ENCODE measurements at regions not wholly inside any gene's neighbourhood (a gene's known extent, or its start where the extent isn't known, plus 50 kb on each side); places are given as distances from the start of the nearest gene placed in this dataset.

- no peak overlapping the region for H3K27ac ChIP-seq
- H3K27me3 ChIP-seq = no peaks in the 10 kb centered on the region
- H3K9me3 ChIP-seq = no peaks in the 10 kb centered on the region
- 80 to 82% methylated on average over 5 to 9 of the region's 9 CpGs for WGBS, 2 donors (ENCODE audit: low coverage in 1 of 2)
- intact Hi-C loops (cut with DNase I; ENCODE audit: low total_unique reads) (no loop called here), in situ Hi-C loops (cut with MboI; ENCODE audit: low pct_ligation_motif_present in 1 of 4, low pct_unique_long_range_greater_than_20kb in 1 of 4, low sequenced_read_pairs in 3 of 4) (no loop called here)
- DNase-seq = no peak
- H3K4me1 ChIP-seq = no peaks in the 10 kb centered on the region
- no peaks in the 10 kb centered on the region for H3K36me3 ChIP-seq
- no peak for TF ChIP-seq POLR2AphosphoS5 (IDR thresholded peaks at IDR 0.05)
- TF ChIP-seq CTCF (IDR thresholded peaks at IDR 0.05) = no peak
- TF ChIP-seq EP300 (IDR thresholded peaks at IDR 0.05; ENCODE audit: low read depth) = no peak
- no peak for TF ChIP-seq POLR2A (IDR thresholded peaks at IDR 0.05)
- H3K4me3 ChIP-seq = no peak overlapping the region
Observed at GRCh38 chr10:130607366-130607765, 471.2 kb downstream of the GLRX3 start.

DNA sequence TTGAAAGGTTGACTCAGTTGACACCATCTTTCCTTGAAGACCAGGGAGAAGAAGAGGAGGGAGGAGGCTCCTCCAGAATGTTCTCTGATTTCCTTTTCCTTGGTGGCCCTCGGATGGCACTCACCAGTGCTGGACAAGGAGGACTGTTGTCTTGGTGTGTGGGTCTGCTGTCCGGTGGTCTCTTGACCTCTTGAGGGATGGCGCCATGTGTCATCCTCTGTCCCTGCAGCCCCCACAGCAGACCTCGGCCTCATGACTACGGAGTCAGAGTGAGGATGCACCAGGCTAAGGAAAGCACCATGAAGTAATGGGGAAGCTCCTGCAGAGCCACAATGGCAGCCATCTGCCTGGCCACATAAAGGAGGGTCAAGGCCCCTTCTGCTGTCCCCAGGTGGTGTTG lies 475.0 kb downstream of the GLRX3 start:
- Histone ChIP-seq H3K9me3 (peaks cover 0 to 4% of the 10 kb centered on the region in 2 donors), H3K27me3 (no peaks in the 10 kb centered on the region), H3K4me1 (no peaks in the 10 kb centered on the region), H3K27ac (no peak overlapping the region), H3K4me3 (no peak overlapping the region), H3K36me3 (no peaks in the 10 kb centered on the region)
- TF ChIP-seq POLR2AphosphoS5 (IDR thresholded peaks at IDR 0.05) (no peak), POLR2A (IDR thresholded peaks at IDR 0.05) (no peak), EP300 (IDR thresholded peaks at IDR 0.05; ENCODE audit: low read depth) (no peak), CTCF (IDR thresholded peaks at IDR 0.05) (no peak)
- 70% methylated on average over 5 of the region's 5 CpGs; no CpG with 5 or more reads in 1 of the 2 donors for WGBS, 2 donors (ENCODE audit: low coverage in 1 of 2)
- intact Hi-C loops (cut with DNase I; ENCODE audit: low total_unique reads) = no loop called here
- in situ Hi-C loops (cut with MboI; ENCODE audit: low pct_ligation_motif_present in 1 of 4, low pct_unique_long_range_greater_than_20kb in 1 of 4, low sequenced_read_pairs in 3 of 4) = no loop called here
- DNase-seq = no peak

- TF ChIP-seq POLR2AphosphoS5 (IDR thresholded peaks at IDR 0.05) (no peak), POLR2A (IDR thresholded peaks at IDR 0.05) (no peak)
- 24 to 25% methylated on average over 3 to 4 of the region's 4 CpGs for WGBS, 2 donors (ENCODE audit: low coverage in 1 of 2)
- Histone ChIP-seq H3K4me1 (no peaks in the 10 kb centered on the region), H3K4me3 (no peak overlapping the region), H3K27ac (no peak overlapping the region), H3K36me3 (no peaks in the 10 kb centered on the region), H3K27me3 (no peaks in the 10 kb centered on the region), H3K9me3 (peaks cover 0 to 4% of the 10 kb centered on the region in 2 donors)
- DNase-seq = no peak
- intact Hi-C loops (cut with DNase I; ENCODE audit: low total_unique reads) (no loop called here), in situ Hi-C loops (cut with MboI; ENCODE audit: low pct_ligation_motif_present in 1 of 4, low pct_unique_long_range_greater_than_20kb in 1 of 4, low sequenced_read_pairs in 3 of 4) (no loop called here)
Observed at GRCh38 chr10:130615457-130615856, 479.3 kb downstream of the GLRX3 start.

GRCh38 chr10:130617985-130618384 lies 481.8 kb downstream of the GLRX3 start:
- peaks cover 0 to 3% of the 10 kb centered on the region in 2 donors for H3K9me3 ChIP-seq
- no peak overlapping the region for H3K4me3 ChIP-seq
- intact Hi-C loops (cut with DNase I; ENCODE audit: low total_unique reads) = no loop called here
- in situ Hi-C loops (cut with MboI; ENCODE audit: low pct_ligation_motif_present in 1 of 4, low pct_unique_long_range_greater_than_20kb in 1 of 4, low sequenced_read_pairs in 3 of 4) = no loop called here
- no peaks in the 10 kb centered on the region for H3K27me3 ChIP-seq
- DNase-seq = no peak
- H3K27ac ChIP-seq = no peak overlapping the region
- no peak for TF ChIP-seq POLR2A (IDR thresholded peaks at IDR 0.05)
- no peak for TF ChIP-seq CTCF (IDR thresholded peaks at IDR 0.05)
- no peak for TF ChIP-seq POLR2AphosphoS5 (IDR thresholded peaks at IDR 0.05)
- no peaks in the 10 kb centered on the region for H3K4me1 ChIP-seq
- 50 to 100% methylated on average over 1 of the region's 1 CpG for WGBS, 2 donors (ENCODE audit: low coverage in 1 of 2)
- H3K36me3 ChIP-seq = no peaks in the 10 kb centered on the region

DNA sequence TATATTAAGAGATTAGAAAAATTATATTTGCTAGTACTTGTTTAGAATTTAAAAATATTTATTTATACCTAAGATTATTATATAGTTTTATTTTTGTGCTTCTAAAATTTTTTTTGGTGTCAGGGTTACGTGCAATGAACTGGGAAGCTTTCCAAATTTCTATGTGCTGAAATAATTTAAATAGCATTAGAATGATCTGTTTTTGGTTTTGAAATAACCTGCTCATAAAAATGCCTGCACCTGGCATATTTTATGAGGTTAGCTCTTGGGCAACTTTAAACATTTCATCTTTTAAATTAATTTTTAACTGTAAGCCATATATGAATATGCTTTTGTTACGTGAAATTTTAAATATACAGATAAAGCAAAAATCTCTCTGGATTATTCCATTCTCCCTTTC lies 482.5 kb downstream of the GLRX3 start:
- intact Hi-C loops (cut with DNase I; ENCODE audit: low total_unique reads) (no loop called here), in situ Hi-C loops (cut with MboI; ENCODE audit: low pct_ligation_motif_present in 1 of 4, low pct_unique_long_range_greater_than_20kb in 1 of 4, low sequenced_read_pairs in 3 of 4) (no loop called here)
- WGBS, 2 donors (ENCODE audit: low coverage in 1 of 2) = 31 to 51% methylated on average over 2 of the region's 2 CpGs

More for the DNA sequence above, 482.5 kb downstream of the GLRX3 start:
- no peaks in the 10 kb centered on the region for H3K36me3 ChIP-seq
- H3K27me3 ChIP-seq = no peaks in the 10 kb centered on the region
- no peak overlapping the region for H3K4me3 ChIP-seq
- H3K9me3 ChIP-seq = no peaks in the 10 kb centered on the region
- TF ChIP-seq CTCF (IDR thresholded peaks at IDR 0.05) = no peak
- no peak for TF ChIP-seq POLR2AphosphoS5 (IDR thresholded peaks at IDR 0.05)
- no peak for TF ChIP-seq EP300 (IDR thresholded peaks at IDR 0.05; ENCODE audit: low read depth)
- TF ChIP-seq POLR2A (IDR thresholded peaks at IDR 0.05) = no peak
- no peak overlapping the region for H3K27ac ChIP-seq
- no peak for DNase-seq
- no peaks in the 10 kb centered on the region for H3K4me1 ChIP-seq
